GM19397 (cell line): ENCODE measurements at regions not wholly inside any gene's neighbourhood (a gene's known extent, or its start where the extent isn't known, plus 50 kb on each side); places are given as distances from the start of the nearest gene placed in this dataset.
"Not testable (repeated sequence)": the region's sequence is repeated elsewhere in the genome, so short reads cannot be mapped to it uniquely, and the experiment has no call there.

Source experiments
- ATAC-seq: cut with Tn5 transposase; IDR thresholded peaks from one replicate; pipeline ENCODE4 v1.9.1; 2021; ENCODE audit warnings: mild to moderate bottlenecking, moderate library complexity; ENCODE audit not compliant: unreplicated experiment

DNA sequence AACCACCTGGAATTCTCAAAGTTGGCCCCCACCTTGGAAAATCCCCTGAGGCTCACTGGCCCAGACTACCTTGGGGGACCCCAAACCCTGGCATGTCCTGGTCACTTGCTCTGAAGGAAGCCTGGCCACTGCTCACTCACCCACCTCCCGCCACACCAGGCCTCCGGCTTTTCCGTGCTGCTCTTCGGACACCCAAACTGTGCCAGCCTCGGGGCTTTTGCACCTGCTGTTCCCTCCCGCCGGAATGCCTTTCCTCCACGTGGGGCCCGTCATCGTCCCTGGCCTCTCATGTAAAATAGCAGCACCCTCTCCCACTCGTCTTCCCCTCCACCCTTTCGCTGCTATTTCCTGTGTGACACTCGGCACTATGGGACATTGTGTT lies 87.2 kb upstream of the NCOR2 start:
- ATAC-seq = no peak

DNA sequence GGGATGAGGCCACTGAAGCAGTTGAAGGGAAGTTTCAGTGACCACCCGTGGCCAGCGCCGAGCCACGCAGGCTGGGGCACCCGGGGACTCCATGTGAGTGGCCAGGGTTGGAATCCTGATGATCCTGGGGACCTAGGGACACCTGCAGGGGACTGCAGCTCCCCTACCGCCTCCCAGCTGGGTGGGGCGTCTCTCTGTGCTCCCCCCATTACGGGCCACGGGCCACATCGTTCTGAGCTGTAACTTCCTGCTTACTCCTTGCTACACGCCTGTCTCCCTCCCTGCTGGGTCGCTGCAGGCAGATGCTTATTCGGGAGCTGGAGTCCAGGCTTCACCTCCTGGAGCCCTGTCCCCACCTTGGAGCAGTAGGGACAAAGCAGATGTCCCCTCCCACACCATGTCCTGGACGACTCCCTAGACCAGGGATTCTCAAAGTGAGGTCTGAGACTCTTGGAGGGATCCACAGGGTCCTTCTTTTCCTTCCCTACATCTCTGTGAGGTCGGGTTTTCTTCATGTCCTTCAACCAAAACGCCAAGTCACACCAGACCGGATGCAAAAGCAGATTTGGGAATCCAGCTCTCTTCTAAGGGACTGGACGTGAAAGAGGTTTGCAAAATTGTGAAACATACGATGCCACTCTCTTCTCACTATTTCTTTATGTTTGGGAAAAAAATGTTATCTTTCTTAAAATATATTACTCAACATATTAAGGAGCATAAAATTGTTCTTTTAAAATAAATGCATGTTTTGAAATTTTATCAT lies 85.9 kb upstream of the NCOR2 start:
- ATAC-seq = no peak

DNA sequence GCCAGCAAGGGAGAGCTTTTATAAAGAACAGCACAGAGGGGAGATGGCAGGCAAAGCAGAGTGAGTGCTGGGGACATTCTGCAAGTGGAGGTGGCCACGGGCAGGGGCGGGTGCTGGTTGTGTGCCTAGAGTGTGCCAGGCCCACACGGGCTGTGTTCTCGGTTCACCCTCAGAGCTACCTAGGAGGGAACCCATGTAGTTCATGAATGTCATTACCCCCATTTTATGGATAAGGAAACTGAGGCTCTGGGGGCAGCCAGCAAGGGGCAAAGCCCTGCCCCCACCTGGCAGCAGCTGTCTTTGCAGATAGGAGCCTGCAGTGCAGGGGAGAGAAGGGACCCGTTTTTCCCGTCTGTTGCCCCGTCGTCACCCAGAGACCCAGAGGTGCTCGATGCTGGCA lies 85.2 kb upstream of the NCOR2 start:
- no peak for ATAC-seq

DNA sequence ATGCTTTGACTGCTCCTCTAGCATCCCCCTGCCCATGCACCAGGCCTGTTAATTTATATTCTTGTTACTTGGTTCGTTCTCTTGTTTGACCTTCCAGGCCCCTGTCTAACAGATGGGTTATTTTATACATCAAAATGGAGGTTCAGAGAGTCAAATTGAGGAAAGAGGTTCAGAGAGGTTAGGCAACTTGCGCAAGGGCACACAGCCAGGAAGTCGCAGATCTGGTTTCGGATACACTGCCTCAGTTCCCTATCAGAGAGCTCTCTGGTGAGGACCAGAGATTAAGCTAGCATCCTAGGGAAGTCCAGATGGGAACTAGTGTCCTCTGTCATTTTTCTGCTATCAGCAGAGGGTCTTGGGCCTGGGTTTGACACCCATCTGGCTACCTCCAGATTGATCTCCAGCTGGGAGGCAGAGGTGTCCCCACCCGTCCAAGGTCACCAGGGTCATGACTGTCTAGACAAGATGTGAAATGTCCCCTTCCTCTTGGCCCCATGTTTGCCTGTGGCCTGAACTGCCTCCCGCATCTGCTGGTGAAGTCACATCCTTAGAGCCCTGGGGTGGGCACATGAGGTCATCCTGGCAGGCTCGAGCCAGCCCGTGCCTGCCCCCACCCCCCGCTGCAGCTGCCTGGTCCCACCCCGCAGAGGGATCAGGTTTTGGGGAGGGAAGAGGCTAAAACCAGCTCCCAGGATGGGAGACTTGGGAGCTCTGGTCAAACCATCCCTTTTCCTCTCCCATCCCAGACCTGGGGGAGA lies 84.3 kb upstream of the NCOR2 start:
- no peak for ATAC-seq

DNA sequence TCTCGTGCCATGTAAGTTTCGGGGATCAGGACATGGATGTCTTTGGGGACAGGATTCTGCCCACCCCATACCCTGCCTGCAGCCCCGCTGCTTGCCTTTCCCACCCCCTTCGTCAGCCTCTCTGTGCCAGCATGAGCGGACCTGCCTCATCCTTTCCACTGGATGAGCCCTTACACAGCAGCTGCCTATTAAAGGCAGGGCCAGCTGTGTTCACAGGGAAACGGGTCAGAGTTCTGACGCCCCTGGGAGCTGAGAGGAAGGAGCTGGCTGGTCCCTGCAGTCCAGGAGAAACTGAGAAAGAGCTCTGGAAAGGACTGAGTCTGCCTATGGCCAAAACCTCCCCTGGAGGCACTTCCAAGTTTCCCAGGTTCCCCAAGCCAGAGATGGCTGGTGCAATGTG lies 83.5 kb upstream of the NCOR2 start:
- ATAC-seq = no peak

DNA sequence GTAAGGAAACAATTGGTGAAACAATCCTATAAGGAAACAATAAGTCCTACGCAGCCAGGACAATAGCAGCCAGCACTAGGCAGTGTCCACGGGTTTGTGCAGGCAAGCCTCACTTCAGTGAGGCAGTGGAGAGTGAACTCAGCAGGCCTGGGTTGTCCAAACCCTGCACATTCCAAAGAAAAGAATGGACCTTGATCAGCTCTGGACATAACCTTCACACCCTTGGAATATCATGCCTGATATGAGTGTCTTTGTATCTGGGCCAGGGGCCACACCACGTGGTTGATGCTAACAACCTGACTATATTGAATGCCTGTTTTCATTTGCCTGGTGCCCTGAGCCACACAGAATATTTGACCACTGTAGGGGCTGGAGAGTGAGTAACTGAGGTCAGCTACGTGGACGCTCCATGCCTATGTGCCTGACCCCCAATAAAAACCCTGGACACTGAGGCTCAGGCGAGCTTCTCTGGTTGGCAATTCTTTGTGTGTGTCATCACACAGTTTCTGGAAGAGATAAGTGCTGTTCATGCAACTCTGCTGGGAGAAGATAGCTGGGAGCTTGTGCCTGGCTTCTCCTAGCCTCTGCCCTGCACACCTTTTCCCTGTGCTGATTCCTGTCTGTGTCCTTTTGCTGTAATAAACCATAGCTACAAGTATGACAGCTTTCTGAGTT lies 81.4 kb upstream of the NCOR2 start:
- no peak for ATAC-seq

DNA sequence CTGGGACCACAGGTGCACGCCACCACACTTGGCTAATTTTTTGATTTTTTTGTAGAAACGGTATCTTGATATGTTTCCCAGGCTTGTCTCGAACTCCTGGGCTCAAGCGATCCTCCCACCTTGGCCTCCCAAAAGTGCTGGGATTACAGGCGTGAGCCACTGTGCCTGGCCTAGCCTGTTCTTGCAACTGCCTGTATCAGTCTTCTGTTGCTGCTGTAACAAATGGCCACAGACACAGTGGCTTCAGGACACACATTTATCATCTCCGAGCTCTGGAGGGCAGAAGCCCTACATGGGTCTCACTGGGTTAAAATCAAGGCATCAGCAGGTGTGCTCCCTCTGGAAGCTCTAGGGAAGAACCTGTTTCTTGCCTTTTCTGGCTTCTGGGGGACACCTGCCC lies 79.9 kb upstream of the NCOR2 start:
- ATAC-seq = no peak

DNA sequence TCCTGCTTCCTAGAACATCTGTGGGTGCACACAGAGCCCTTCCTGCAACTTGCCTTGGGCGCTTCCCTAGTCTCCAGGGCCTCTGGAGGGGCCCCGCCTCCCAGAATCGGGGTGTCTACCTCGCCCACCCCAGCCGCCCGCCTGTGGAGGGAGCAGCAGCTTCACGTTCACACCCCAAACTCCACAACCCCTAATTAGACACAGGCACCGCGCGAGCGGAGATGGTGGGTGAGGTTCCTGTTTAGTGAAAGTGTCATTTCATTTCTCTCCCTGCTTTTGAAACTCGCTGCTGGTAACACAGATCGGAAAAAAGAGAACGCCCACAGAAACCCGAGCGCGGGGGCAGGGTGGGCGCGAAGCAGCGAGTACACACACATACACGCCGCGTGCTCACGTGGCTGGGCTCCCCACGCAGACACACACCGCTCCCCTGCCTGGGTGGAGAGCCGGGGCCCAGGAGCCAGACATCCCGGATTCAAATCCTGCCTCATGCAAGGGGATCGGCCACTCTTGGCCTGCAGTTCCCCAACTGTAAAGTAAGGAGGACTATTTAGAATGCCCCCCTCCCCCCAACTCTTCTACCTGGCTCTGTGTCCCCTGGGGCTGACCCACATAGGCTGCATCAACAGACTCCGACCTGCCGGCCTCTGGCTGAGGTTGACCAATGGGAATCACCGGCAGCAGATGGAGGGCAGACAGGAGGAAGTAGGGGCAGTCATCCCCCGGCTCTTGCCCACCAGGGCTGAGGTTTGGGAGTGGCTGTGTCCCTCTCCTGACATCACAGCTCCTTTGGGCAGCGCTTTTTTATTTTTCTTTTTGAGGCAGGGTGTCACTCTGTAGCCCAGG lies 79.2 kb upstream of the NCOR2 start:
- no peak for ATAC-seq

DNA sequence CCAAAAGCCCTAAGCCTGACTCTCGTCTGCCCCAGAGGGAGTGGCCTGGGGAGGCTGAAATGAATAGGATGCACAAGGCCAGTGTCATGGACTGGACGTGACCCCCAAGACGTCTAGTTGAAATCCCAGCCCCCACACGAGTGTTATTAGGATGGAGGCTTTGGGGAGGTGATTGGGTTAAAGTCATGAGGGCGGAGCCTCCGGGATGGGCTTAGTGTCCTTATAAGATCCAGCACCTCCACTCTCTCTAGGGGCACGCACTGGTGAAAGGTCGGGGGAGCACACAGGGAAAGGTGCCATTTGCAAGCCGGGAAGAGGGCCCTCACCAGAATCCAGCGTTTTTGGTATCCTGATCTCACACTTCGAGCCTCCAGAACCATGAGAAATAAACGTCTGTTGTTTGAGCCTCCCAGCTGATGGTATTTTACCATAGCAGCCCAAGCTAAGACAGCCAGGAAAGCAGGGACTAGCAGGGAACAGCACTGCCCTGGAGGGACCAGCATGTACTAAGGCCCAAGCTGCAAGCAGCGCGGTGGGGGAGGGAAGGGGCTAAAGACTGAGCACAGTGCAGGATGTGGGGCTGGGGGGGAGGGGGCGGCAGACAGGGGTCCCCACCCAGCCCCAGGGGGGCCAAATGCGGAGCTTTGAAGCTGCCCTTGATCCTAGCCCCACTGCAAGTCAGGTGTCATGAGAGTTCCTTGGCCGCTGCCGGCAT lies 78.3 kb upstream of the NCOR2 start:
- no peak for ATAC-seq

DNA sequence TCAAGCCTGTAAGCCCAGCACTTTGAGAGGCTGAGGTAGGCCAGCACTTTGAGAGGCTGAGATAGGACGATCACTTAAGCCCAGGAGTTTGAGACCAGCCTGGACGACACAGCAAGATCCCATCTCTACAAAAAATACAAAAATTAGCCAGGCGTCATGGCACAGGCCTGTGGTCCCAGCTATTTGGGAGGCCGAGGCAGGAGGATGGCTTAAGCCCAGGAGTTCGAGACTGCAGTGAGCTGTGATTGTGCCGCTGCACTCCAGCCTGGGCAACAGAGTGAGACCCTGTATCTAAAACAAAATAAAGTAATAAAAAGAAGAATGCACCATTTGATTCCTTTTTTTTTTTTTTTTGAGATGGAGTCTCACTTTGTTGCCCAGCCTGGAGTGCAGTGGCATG lies 76.4 kb upstream of the NCOR2 start:
- ATAC-seq = not testable (repeated sequence)

DNA sequence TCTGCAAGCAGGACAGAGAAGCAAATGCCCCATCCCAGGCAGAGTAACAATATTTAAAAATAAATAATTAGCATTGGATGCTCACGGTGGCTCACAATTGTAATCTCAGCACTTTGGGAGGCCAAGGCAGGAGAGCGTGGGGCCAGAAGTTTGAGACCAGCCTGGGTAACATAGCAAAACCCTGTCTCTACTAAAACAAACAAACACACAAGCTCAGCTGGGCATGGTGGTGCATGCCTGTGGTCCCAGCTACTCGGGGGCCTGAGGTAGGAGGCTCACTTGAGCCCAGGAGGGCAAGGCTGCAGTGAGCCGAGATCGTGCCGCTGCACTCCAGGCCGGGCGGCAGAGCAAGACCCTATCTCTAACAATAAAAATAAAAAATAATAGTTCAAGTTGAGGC lies 74.7 kb upstream of the NCOR2 start:
- no peak for ATAC-seq

DNA sequence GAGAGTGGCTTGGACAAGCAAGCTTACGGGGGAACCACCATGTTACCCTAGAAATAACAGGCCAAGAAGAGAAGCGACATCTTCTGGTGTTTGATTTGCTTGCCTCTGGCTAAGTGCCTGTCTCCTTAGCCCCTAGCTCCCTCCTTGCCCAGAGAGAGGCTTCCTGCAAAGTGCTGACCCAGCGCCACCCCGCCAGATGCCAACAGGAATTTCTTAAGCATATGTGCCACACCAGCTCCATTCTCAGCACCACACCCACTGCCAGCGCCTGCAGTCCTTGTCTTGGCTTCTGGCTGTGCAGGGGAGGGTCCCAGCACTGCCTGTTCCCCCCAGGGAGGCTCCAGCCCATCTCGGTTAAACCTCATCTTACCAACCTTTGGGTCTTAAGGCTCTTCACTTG lies 74.2 kb upstream of the NCOR2 start:
- ATAC-seq = no peak

DNA sequence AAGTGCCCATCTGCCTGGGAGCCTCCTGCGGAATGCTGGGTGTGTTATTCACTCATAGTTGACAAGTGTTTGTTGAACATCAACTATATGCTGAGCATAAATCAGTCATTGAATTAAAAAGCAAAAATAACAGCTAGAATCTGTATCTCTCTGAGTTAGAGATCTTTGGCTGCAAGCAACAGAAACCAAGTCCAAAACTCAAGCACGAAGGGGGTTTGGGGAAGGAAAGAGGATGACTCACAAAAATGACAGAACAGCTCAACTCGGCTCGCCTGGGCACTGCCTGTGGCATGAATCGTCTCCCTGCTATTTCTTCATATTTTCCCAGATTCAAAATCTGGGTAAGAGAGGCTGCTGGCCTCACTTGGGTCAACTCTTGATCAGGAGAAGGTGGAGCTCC lies 72.6 kb upstream of the NCOR2 start:
- no peak for ATAC-seq

DNA sequence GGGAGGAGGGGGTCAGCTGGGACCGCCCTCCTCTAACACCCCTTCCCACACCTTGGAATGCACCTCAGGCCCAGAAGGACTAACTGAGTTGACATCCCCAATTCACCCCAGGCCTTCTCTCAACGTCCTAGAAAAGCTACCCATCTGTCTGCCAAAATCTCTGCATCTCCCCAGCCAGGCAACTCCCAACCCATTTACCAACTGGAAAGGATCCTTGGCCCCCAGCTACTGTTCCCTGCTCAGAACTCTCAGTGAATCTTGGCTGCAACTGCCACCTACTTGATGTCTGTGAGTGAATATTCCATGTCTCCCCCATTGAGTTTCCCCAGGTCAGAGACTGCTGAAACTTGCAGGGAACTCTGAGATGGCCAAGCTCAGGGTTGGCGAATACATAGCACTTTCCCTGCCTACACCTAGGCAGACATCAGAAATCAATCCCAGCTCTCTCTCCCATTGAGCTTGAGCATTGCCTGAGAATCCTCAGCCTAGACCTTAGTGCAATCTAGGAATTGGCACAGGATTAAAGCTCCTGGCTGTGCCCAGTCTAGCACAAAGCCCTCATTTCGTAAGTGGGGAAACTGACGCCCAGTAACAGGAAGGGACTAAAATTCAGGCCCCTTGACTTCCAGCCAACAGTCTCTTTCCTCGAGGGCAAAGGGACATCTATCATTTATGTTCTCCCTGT lies 71.9 kb upstream of the NCOR2 start:
- no peak for ATAC-seq

DNA sequence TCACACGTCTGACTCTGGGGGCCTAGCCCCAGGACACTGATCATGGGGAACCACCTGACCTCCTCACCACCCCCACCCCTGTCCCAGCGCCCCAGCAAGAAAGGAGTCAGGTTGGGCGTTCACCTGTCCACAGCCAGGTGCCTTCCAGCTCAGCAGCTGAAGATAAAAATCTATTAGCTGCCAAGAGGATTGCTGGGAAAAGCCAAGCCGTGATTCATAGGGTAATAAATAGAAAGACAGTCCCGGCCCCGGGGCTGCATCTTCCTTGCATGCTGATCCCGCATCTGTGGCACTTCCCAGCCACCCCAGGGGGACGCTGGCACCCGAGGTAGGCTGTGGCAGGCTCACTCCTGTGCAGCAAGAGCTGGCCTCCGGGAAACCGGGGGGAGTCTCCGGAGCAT lies 70.2 kb upstream of the NCOR2 start:
- ATAC-seq = no peak

DNA sequence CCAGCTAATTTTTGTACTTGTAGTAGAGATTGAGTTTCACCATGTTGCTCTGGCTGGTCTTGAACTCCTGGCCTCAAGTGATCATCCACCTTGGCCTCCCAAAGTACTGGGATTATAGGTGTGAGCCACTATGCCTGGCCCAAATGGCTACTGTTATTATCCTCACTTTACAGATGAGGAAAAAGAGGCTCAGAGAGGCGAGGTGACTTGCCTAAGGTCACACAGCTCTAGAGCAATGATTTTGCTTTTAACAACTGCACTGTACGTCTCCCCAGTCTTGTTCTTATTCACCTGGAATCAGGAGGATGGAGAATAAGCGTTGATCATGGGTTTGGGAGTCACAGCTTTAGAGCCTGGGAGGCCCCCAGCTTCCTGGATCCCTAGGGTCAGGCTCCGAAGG lies 69.8 kb upstream of the NCOR2 start:
- no peak for ATAC-seq

DNA sequence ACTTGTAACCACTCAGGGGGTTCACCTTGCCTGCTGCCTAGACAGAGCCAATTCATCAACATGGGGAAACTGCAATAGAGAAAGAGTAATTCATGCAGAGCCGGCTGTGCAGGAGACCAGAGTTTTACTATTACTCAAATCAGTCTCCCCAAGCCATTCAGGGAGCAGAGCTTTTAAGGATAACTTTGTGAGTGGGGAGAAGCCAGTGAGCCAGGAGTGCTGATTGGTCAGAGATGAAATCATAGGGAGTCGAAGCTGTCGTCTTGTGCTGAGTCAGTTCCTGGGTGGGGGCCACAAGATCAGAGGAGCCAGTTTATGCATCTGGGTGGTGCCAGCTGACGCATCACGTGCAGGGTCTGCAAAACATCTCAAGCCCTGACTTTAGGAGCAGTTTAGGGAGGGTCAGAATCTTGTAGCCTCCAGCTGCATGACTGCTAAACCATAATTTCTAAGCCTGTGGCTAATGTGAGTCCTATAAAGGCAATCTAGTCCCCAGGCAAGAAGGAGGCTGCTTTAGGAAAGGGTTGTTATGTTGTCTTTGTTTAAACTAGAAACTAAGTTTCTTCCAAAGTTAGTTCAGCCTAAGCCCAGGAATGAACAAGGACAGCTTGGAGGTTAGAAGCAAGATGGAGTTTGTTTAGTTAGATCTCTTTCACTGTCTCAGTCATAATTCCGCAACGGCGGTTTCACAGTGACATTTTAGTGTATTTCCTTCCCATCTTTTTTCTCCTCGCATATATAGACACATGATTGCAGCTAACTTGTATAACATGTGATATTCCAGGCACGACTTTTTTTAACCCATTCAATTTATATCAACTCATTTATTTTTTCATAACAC lies 68.9 kb upstream of the NCOR2 start:
- no peak for ATAC-seq

DNA sequence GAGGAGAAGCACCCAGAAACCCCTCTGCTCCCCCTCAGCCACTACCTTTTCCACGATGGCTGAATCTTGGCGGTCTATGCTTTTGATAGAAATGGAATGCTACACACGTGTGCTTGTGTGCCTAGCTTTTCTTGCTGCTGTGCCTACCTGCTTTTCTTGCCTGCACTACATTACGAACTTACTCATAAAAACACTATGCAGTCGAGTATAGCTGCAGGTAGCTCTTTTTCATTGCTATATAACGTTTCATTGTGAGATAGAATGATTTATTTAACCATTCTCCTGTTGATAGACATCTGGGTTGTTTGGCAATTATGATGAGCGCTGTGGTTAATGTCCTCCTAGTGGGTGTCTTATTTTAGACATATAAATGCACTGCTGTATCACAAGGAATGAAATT lies 67.9 kb upstream of the NCOR2 start:
- ATAC-seq = no peak
